Right renal cortex interstitium (tissue), 3 donors: ENCODE measurements at regions not wholly inside any gene's neighbourhood (a gene's known extent, or its start where the extent isn't known, plus 50 kb on each side); places are given as distances from the start of the nearest gene placed in this dataset.

Source experiments
- DNase-seq, 3 donors: peaks; one replicate each; pipeline ENCODE4 v3.0.0-alpha.2; 2013; ENCODE audit warnings: low read depth in 3 of 3, low spot score in 2 of 3

- no peak for DNase-seq
Measured at GRCh38 chr12:124505001-124505818, 62.2 kb downstream of the NCOR2 start.

DNA sequence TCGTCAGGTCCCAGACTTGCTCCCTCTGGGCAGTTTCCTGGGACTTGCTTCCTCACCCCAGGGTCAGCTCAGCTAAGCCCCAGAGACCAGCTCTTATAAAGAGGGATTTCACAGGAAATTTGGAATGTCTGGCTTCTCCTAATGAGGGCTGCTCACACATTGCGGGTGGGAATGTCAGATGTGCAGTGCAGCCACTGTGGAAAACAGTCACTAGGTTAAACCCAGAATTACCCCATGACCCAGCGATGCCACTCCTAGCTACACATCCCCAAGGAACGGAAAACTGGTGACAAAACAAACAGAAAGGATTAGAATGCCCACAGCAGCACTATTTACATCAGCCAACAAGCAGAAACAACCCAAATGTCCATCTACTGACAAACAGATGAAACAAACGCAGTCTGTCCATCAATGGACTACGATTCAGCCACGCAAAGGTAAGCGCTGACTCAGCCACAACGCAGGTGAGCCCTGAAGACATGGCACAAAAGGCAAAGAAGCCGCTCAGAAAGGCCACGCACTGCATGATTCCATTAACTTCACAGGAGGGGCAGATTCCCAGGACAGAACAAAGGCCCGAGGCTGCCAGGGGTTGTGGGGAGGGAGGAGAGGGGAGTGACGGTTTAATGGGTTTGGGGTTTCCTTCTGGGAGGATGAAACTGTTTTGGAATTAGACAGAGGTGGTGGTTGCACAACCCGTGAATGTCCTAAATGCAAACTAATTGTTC lies 63.0 kb downstream of the NCOR2 start:
- no peak for DNase-seq

DNA sequence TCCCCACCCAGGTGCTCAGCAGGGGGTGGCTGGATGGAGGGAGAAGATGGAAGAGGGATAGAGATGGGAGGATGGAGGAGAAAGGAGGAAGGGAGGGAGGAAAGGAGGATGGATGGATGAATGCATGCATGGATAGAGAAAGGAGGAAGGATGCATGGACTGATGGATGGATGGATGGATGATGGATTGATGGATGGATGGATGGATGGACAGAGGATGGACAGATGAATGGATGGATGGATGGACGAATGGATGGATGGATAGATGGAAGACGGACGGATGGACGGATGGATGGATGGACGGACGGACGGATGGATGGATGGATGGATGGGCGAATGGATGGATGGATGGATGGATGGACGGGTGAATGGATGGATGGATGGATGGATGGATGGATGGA lies 64.1 kb downstream of the NCOR2 start:
- no peak for DNase-seq

DNA sequence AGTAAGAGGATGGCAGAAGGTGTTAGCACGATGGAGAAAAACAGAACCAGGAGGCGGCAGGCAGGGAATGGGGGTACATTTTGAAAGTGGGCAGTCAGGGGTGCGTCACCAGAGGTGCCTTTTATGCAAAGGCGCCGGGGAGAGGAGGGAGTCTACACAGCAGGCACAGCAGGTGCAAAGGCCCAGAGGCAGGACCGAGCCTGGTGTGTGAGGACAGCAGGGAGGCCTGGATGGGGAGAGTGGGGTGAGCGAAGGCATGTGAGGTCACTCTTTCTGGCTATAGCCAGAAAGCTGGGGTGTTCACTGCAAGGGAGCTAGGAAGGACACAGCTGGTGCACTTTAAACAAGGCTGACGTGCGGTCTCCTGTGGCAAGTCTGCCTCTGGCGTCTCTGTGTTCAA lies 65.0 kb downstream of the NCOR2 start:
- DNase-seq = no peak

DNA sequence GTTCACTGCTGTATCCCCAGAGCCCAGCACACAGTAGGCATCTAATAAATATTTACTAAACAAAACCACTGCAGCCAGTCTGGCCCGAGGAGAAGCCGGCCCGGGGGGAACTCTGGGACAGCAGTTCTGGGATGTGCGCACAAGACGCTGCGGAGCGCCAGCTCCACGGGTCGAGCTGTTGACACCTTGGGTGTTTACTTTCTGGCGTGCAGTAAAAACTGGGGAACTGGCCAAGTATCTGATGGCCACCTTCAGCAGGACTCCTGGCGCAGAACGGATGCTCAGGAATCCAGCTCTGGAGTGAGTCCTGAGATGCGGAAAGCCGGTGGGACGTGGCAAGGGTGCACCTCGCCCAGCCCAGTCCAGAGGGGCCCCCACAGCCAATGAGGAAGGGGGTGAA lies 65.6 kb downstream of the NCOR2 start:
- DNase-seq = no peak

DNA sequence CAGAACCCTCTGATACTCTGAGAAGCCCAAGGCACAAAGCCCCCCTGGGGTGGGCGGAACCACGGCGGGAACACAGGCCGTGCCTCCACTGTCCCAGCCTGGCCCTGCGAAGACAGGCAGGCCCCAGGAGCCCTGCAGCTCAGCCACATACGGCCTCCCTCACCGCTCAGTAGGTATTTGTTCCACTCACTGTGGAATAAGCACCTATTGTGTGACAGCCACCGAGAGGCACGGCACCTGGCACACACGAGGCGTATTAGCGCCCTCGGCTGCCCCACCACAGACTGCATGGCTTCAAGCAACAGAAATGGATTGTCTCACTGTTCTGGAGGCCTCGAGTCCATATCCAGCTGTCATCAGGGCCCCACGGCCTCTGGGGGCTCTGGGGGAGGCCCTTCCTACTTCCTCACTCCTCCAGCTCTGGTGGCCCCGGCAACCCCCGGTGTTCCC lies 66.3 kb downstream of the NCOR2 start:
- no peak for DNase-seq

DNA sequence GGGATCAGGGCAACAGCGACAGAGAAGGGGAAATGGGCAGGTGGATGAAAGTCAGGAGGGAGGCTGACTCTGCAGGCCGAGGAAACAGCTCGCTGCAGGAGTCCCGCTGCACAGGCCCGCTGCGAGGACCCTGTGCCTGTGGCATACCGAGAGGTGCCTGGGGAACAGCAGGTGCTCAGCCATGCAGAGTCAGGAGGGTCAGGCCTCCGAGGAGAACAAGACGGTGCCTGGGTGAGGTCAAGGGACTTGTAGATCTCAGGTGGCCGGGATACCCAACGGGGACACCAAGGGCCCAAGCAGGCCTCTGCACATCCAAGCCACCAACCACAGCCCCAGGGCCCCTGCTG lies 67.5 kb downstream of the NCOR2 start:
- DNase-seq = no peak

DNA sequence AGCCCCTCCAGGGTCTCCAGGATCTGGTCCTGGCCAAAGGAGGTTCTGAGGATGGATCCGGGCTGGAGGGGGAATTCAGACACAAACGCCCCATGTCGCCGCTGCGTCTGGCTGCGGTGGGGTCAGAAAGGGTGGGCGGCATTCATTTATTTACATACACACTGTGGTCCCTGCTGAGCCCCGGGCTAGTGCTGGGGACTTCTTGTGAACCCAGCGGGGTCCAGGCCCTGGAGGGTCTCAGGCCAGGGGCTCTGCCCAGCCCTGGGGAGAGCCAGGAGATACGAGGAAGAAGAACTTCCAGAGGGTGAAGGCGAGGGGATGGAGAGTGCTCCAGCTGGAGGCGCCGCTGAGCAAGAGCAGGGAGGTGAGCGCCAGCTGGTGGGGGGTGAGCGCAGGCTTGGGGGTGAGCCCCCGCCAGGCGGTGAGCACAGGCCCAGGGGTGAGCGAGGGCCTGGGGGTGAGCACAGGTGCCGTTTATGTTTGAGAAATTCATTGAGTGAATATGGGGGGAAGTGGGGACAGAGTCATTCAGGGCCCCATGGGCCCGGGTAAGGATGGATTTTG lies 68.1 kb downstream of the NCOR2 start:
- DNase-seq = no peak

DNA sequence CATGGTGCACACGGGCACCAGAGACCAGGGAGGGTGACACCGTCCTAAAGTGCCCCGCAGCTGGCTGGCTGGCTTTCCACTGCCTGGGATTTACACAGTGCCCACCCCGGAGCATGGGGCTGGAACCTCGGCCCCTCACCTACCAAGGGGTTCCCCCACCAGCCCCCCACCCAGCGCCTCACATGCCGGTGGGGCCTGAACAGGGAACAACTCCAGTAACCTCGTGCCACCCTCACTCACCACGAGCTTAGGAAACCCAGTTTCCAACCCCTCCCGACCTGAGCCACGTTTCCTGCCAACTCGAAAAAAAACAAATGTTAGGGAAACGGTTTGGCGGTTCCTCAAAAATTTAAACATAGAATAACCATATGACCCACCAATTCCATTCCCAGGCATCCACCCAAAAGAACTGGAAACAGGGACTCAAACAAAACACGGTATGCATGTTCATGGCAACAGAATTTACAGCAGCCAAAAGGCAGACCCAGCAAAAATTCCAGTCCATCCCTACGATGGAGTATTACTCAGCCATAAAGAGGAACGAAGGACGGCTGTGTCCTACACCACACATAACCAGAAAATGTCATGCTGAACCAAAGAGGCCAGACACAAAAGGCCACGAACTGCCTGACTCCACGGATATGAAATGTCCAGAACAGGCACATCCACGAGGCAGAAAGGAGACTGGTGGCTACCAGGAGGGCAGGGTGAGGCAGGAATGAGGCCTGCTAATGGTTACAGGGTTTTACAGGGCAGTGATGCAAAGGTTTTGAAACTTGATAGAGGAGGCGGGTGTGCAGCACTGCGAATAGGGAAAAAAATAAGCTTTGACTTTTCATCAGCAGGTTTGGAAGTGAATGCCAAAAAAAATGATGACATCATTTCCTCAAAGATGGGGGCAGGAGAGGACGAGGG lies 68.9 kb downstream of the NCOR2 start:
- DNase-seq = no peak

DNA sequence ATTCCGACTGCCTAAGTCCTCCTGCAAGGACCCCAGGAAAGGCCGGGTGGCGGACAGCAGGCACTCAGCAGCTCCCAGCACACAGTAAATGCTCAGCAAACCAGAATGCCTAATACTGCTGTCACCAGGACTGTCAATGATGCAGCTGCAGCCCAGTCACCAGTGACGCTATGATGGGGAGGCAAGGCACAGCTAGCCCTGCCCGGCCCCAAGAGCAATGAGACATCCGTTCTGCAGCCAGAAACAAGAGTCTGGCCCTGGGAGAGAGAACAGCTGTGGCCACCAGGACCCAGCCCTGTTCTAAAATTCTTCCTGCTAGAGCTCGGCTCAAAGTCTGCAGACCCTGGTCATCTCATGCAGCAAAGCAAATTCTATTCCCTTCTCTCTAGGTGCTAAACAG lies 69.8 kb downstream of the NCOR2 start:
- DNase-seq = no peak

- no peak for DNase-seq
Measured at GRCh38 chr12:124497039-124497438, 70.4 kb downstream of the NCOR2 start.

GRCh38 chr12:124496584-124496983 lies 70.8 kb downstream of the NCOR2 start:
- no peak for DNase-seq

- DNase-seq = no peak
Measured at GRCh38 chr12:124495194-124495983, 72.0 kb downstream of the NCOR2 start.

DNA sequence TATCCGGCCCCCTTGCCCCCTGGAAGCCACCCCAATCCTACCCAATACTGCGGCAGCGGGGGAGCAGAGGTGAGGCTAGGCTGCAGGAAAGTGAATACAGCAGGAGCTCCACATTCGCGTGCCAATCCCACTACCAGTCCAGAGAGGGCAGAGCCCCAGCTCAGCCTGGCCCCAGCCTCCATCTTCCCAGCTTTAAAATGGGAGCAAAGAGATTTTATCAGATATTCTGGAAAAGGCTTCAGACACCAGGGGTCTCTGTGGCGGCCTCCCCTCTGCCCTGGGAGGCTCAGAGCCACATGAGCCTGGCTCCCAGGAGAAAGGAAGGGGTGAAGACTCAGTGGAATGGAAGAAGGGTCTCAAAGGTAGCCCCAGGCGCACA lies 72.7 kb downstream of the NCOR2 start:
- no peak for DNase-seq

- no peak for DNase-seq
Measured at GRCh38 chr12:124493809-124494750, 73.3 kb downstream of the NCOR2 start.

DNA sequence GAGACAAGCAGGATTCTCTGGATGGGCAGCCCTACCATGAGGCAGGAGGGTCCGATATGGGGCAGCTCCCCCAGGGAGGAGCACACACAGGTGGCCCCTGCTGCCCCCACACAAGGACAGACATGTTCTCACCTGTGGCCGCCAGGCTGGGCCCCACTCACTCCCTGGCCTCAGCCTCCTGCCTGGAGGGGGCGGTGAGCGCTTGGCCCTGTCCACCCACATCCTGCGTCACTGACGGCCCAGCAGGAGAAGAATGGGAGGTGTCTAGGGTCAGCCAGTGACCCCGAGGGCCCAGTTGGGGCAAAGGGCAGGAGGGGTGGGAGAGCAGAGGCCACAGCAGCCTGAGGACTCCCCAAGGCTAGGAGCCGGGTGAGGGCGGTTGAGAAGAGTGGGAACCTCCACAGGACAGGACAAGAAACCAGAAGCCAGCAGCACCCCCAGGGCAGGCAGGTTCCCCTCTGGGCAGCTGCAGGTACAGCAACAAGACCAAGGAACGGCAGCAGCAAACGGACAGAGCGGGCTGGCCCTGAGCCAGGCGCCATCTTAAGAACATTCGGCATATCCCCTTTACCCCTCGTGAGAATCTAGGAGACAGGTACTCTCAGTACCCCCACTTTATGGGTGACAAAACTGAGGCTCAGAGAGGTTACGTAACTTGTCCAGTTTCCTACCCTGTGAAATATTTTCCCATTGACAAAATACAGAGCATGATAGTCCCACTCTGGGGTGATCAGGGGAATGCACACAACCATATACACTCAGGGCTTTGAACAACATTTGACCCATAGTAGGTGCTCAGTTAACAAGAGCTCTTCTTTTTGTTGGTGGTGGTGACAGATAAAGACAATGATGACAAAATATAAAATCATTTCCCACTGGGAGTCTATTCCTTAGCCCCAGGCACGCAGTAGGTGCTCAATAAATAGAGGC lies 74.3 kb downstream of the NCOR2 start:
- DNase-seq = no peak

DNA sequence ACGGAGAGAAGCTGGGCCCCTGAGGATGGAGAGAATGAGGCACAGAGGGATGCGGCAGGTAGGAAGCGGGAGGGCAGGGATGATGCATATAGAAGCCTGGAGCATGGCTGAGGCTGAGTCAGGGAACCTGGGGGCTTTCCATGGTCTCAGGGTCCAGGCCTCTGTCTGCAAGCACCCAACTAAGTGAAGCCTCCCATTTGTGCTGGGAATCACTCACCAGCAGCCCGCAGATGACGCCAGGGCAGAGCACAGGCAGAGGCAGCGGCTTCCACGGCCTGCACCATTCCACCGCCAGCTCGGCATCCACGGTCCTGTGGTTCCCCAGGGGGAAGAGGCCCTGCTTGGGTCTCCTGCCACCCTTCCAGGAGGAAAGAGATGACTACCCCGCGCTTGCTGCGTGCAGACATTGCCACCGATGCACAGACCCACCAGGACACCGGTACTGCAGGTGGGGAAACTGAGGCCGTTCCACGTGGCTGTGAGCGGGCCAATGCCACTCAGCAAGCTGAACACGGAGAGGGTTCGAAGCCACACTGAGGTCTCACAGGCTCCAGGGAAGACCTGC lies 75.5 kb downstream of the NCOR2 start:
- DNase-seq = no peak

GRCh38 chr12:124491310-124491709 lies 76.1 kb downstream of the NCOR2 start:
- no peak for DNase-seq
